WERI-Rb-1 (cell line): ENCODE measurements at regions not wholly inside any gene's neighbourhood (a gene's known extent, or its start where the extent isn't known, plus 50 kb on each side); places are given as distances from the start of the nearest gene placed in this dataset.

Experiments used
- DNase-seq: peaks from one replicate; pipeline ENCODE4 v3.0.0-alpha.2; 2020
- H3K27ac ChIP-seq: fragments of 250-450 bp; sonication (Bioruptor Pico); 2 replicates; pipeline ENCODE4 v1.5.1; 2020; ENCODE audit warnings: mild to moderate bottlenecking, moderate library complexity
- H3K27me3 ChIP-seq: fragments of 250-450 bp; sonication (Bioruptor Pico); 2 replicates; pipeline ENCODE4 v1.5.1; 2021; ENCODE audit warnings: mild to moderate bottlenecking, low read depth, moderate library complexity; ENCODE audit not compliant: insufficient read depth, severe bottlenecking
- H3K36me3 ChIP-seq: fragments of 250-450 bp; sonication (Bioruptor Pico); 2 replicates; pipeline ENCODE4 v1.5.1; 2020; ENCODE audit warnings: mild to moderate bottlenecking, moderate library complexity
- H3K4me3 ChIP-seq: 2 replicates; pipeline ENCODE4 v1.5.1; 2011; ENCODE audit warnings: low read depth, mild to moderate bottlenecking, control low read depth, low read length
- H3K9me3 ChIP-seq: fragments of 250-450 bp; sonication (Bioruptor Pico); 2 replicates; pipeline ENCODE4 v1.5.1; 2021; ENCODE audit warnings: mild to moderate bottlenecking, moderate library complexity; ENCODE audit not compliant: severe bottlenecking
- TF ChIP-seq, protein P1 (sequence below): IDR thresholded peaks from 2 replicates; pipeline ENCODE4 v1.5.1; 2011; ENCODE audit warnings: low read depth, mild to moderate bottlenecking, control low read depth, inconsistent platforms, low read length

GRCh38 chr22:48099671-48100070, 1337.2 kb downstream of the TBC1D22A start:
- no peak overlapping the region for H3K27ac ChIP-seq
- no peaks in the 10 kb centered on the region for H3K27me3 ChIP-seq
- H3K9me3 ChIP-seq = no peaks in the 10 kb centered on the region
- H3K4me3 ChIP-seq = no peak overlapping the region
- no peaks in the 10 kb centered on the region for H3K36me3 ChIP-seq
- no peak for DNase-seq
- TF ChIP-seq, protein P1, sequence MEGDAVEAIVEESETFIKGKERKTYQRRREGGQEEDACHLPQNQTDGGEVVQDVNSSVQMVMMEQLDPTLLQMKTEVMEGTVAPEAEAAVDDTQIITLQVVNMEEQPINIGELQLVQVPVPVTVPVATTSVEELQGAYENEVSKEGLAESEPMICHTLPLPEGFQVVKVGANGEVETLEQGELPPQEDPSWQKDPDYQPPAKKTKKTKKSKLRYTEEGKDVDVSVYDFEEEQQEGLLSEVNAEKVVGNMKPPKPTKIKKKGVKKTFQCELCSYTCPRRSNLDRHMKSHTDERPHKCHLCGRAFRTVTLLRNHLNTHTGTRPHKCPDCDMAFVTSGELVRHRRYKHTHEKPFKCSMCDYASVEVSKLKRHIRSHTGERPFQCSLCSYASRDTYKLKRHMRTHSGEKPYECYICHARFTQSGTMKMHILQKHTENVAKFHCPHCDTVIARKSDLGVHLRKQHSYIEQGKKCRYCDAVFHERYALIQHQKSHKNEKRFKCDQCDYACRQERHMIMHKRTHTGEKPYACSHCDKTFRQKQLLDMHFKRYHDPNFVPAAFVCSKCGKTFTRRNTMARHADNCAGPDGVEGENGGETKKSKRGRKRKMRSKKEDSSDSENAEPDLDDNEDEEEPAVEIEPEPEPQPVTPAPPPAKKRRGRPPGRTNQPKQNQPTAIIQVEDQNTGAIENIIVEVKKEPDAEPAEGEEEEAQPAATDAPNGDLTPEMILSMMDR = no peak

- H3K27me3 ChIP-seq = no peaks in the 10 kb centered on the region
- no peaks in the 10 kb centered on the region for H3K9me3 ChIP-seq
- no peak for DNase-seq
- H3K4me3 ChIP-seq = no peak overlapping the region
- no peaks in the 10 kb centered on the region for H3K36me3 ChIP-seq
- TF ChIP-seq, protein P1 = no peak
- H3K27ac ChIP-seq = no peak overlapping the region
Measured at GRCh38 chr22:48099251-48099650, 1336.8 kb downstream of the TBC1D22A start.

GRCh38 chr22:48098921-48099245, 1336.4 kb downstream of the TBC1D22A start:
- Histone ChIP-seq H3K27me3 (no peaks in the 10 kb centered on the region), H3K9me3 (no peaks in the 10 kb centered on the region), H3K27ac (no peak overlapping the region), H3K4me3 (no peak overlapping the region), H3K36me3 (no peaks in the 10 kb centered on the region)
- no peak for DNase-seq
- TF ChIP-seq, protein P1 = no peak

DNA sequence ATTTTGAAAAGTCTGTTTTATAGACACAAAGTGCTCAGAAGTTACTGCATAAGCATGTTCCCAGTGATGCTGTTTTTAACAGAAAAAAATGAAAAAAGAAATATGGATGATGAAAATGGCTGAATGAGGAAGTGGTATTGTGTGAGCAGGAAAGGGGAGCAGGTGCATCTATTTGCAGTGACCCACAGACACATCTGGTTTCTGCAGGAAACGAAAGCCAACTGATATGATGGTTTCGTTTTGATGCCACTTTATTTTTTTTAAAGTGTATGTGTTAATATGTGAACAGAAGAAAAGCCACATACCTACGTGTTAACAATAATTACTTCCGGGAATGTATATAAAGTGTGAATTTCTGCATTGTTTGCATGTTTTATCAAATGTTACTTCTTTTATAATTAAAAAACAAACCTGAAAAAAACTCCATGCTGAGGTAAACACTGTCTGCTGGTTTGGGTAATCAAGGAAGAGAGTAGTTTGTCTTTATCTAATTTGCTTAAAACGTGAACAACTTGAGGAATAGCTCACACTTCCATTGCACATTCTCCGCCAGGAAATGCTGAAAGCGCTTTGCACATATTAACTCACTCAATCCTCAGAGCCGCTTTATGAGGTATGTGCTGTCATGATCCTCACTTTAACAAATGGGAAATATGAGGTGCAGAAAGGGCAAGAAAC, 1335.9 kb downstream of the TBC1D22A start:
- Histone ChIP-seq H3K27me3 (no peaks in the 10 kb centered on the region), H3K4me3 (no peak overlapping the region), H3K9me3 (no peaks in the 10 kb centered on the region), H3K27ac (no peak overlapping the region), H3K36me3 (no peaks in the 10 kb centered on the region)
- no peak for DNase-seq
- TF ChIP-seq, protein P1 = no peak

GRCh38 chr22:48097723-48098122, 1335.3 kb downstream of the TBC1D22A start:
- no peak overlapping the region for H3K27ac ChIP-seq
- DNase-seq = no peak
- H3K4me3 ChIP-seq = no peak overlapping the region
- no peaks in the 10 kb centered on the region for H3K27me3 ChIP-seq
- no peaks in the 10 kb centered on the region for H3K9me3 ChIP-seq
- TF ChIP-seq, protein P1 = no peak
- H3K36me3 ChIP-seq = no peaks in the 10 kb centered on the region

GRCh38 chr22:48096851-48097665, 1334.6 kb downstream of the TBC1D22A start:
- Histone ChIP-seq H3K27ac (no peak overlapping the region; the same call in 1 of the 2 replicates), H3K9me3 (no peaks in the 10 kb centered on the region), H3K4me3 (no peak overlapping the region), H3K36me3 (no peaks in the 10 kb centered on the region), H3K27me3 (no peaks in the 10 kb centered on the region)
- peak; percentile 64 for DNase-seq
- TF ChIP-seq, protein P1 = no peak
